ENCODE measurements at regions not wholly inside any gene's neighbourhood (a gene's known extent, or its start where the extent isn't known, plus 50 kb on each side); places are given as distances from the start of the nearest gene placed in this dataset.

DNA sequence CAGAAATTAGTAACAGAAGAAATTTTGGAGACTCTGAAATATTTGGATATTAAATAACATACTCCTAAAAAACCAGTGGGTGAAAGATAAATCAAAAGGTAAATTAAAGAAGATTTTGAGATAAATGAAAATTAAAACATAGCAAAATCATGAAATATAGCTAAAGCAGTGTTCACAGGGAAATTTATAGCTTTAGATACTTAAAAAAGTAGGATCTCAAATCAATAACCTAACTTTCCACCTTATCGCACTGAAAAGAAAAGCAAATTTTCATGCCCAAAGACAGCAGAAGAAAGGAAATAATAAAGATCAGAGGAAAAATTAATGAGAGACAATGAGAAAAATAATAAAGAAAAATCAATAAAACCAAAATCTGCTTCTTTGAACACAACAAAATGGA, 135.1 kb upstream of the KLF7 start:
- TF ChIP-seq RFX5 (IDR thresholded peaks at IDR 0.05; ENCODE audit: low read length) (no peak), RCOR1 (IDR thresholded peaks at IDR 0.05; ENCODE audit: low read length) (no peak), YY1 (IDR thresholded peaks at IDR 0.05; ENCODE audit: low read depth) (no peak), TAF1 (IDR thresholded peaks at IDR 0.05; ENCODE audit: borderline replicate concordance, low read depth, low read length) (no peak), JUND (IDR thresholded peaks at IDR 0.05) (no peak), FOXM1 (IDR thresholded peaks at IDR 0.05; ENCODE audit: low read depth) (no peak), POLR2AphosphoS5 (IDR thresholded peaks at IDR 0.05; ENCODE audit: low read depth, low read length) (no peak), NFIC (IDR thresholded peaks at IDR 0.05; ENCODE audit: borderline replicate concordance) (no peak), TEAD4 (IDR thresholded peaks at IDR 0.05; ENCODE audit: borderline replicate concordance, insufficient read depth) (no peak), RXRA (IDR thresholded peaks at IDR 0.05; ENCODE audit: borderline replicate concordance, low read depth) (no peak)
- TF ChIP-seq, protein P1, sequence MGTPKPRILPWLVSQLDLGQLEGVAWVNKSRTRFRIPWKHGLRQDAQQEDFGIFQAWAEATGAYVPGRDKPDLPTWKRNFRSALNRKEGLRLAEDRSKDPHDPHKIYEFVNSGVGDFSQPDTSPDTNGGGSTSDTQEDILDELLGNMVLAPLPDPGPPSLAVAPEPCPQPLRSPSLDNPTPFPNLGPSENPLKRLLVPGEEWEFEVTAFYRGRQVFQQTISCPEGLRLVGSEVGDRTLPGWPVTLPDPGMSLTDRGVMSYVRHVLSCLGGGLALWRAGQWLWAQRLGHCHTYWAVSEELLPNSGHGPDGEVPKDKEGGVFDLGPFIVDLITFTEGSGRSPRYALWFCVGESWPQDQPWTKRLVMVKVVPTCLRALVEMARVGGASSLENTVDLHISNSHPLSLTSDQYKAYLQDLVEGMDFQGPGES (IDR thresholded peaks at IDR 0.05; ENCODE audit: low read depth, low read length) = no peak
- TF ChIP-seq, protein P2, sequence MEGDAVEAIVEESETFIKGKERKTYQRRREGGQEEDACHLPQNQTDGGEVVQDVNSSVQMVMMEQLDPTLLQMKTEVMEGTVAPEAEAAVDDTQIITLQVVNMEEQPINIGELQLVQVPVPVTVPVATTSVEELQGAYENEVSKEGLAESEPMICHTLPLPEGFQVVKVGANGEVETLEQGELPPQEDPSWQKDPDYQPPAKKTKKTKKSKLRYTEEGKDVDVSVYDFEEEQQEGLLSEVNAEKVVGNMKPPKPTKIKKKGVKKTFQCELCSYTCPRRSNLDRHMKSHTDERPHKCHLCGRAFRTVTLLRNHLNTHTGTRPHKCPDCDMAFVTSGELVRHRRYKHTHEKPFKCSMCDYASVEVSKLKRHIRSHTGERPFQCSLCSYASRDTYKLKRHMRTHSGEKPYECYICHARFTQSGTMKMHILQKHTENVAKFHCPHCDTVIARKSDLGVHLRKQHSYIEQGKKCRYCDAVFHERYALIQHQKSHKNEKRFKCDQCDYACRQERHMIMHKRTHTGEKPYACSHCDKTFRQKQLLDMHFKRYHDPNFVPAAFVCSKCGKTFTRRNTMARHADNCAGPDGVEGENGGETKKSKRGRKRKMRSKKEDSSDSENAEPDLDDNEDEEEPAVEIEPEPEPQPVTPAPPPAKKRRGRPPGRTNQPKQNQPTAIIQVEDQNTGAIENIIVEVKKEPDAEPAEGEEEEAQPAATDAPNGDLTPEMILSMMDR (IDR thresholded peaks at IDR 0.05) = no peak
- TF ChIP-seq, protein P3, sequence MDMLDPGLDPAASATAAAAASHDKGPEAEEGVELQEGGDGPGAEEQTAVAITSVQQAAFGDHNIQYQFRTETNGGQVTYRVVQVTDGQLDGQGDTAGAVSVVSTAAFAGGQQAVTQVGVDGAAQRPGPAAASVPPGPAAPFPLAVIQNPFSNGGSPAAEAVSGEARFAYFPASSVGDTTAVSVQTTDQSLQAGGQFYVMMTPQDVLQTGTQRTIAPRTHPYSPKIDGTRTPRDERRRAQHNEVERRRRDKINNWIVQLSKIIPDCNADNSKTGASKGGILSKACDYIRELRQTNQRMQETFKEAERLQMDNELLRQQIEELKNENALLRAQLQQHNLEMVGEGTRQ (IDR thresholded peaks at IDR 0.05; ENCODE audit: borderline replicate concordance, low read depth, low read length) = no peak
